Stimulated activated CD8-positive, alpha-beta memory T cell treated with anti-CD3 and anti-CD28 coated beads, Interleukin-4, amount 100 ng/mL, for 48 hours (primary cell): ENCODE measurements at regions not wholly inside any gene's neighbourhood (a gene's known extent, or its start where the extent isn't known, plus 50 kb on each side); places are given as distances from the start of the nearest gene placed in this dataset.
A peak's percentile ranks its signal among the peaks of the same experiment; 100 is the strongest.

Experiments used
- DNase-seq: peaks from one replicate; pipeline ENCODE4 v3.0.0-alpha.2; 2020

- DNase-seq = no peak
Measured at GRCh38 chr19:32189956-32190706, 155.3 kb upstream of the ZNF507 start.

DNA sequence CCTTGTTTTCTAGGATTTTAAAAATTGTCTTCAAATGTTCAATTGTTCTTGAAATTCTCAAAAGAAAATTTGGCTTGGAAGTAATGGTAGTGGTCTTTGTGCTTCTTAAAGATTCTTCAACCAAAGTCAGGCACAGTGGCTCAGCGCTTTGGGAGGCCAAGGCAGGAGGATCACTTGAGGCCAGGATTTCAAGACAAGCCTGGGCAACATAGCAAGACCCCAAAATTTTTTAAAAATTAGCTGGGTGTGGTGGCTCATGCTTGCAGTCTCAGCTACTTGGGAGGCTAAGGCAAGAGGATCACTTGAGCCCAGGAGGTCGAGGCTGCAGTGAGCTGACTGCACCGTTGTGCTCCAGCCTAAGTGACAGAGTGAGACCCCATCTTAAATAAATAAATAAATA, 153.5 kb upstream of the ZNF507 start:
- DNase-seq = no peak

DNA sequence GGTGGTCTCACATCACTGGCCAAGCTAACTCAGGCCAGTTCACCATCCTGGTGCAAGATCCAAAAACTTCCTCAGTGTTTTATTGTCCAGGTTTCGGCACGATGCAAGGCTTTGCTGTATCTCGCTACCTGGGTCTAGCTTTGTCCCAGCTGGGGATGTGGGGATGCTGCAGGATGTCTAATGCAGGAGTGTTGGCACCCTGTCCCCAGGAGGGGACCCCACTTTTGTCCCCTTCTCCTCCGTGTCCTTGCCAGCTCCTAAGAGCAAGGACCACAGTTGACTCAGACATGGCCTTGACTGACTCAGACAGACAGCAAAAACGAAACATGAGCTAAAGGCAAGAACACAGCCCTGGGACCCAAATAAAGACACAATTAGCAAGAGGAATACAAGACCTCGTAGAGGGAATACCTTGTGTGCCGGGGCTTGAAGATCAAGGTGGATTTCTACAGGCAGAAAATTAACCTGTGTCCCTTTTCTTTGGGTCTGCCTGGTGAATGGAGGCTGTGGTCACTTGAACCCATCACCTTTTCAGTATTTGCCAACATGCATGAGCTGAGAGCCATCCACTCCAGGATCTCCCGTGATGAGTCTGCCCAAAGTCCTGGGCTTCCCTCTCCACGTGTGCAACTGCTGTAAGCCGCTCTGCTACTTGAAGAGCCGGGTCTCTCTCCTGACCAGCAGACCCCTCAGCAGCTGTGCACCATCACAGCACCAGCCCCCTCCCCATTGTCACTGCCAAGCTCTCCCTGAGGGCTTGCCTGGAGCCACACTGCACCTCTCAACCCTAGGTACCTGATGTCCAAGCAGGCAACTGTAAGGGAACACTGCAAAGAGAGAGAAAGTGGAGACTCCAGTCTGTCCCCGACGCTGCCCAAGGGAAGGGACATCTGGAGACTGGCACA, 149.5 kb upstream of the ZNF507 start:
- no peak for DNase-seq

- DNase-seq = no peak
Measured at GRCh38 chr19:32196690-32197420, 148.6 kb upstream of the ZNF507 start.

GRCh38 chr19:32197896-32198882, 147.2 kb upstream of the ZNF507 start:
- DNase-seq = no peak

GRCh38 chr19:32199501-32200040, 145.8 kb upstream of the ZNF507 start:
- no peak for DNase-seq

DNA sequence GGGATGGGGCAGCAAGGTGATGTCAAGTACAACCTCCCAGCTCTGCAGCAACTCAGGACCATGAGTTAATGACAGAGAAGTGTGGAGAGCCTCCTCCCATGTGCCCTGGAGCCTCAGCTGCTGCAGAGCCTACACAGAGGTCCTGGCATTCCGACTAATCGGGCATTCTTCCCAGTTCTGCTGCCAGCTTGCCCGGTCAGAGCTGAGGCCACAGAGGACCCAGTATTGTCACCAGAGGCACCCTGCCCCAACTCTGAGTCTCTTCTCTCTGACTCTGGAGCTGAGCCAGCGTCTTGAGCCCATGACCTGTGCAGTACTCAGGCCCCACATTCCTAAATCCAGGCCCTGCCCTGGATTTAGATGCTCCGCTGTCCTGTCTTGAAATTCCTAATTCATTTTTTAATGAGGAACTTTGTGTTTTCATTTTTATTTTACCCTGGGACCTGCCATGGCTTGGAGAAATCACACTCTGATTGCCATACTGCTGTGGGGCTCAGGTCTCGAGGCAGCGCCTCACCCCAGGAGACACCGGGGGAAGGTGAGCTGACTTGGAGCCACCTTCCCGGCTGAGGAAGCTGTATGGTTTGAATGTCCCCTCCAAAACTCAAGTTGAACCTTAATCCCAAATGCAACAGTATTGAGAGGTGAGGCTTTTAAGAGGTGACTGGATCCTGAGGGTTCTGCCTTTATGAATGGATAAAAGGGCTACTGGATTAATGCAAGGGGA, 144.9 kb upstream of the ZNF507 start:
- DNase-seq = no peak

GRCh38 chr19:32201211-32201610, 144.2 kb upstream of the ZNF507 start:
- no peak for DNase-seq

GRCh38 chr19:32201636-32202051, 143.8 kb upstream of the ZNF507 start:
- peak; percentile 24 for DNase-seq

DNA sequence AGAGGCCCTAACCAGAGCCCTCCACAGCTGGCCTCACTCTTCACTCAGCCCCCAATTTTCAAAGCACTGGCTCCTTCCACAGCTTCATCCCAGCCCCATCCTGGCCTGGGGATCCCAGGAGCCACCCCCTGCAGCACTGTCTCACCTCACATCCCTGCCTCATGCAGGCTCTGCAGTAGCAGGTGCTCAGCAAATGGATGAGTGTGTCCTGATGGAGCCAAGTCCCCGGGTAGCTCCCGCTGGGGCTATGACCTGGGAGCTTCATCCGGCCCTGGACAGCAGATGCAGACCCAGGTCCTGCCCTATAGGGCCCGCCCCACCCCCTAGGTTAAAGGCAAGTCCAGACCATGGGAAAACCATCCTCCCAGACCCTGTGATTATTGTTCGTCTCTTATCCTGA, 143.2 kb upstream of the ZNF507 start:
- DNase-seq = no peak

- DNase-seq = no peak
Measured at GRCh38 chr19:32203161-32203560, 142.2 kb upstream of the ZNF507 start.

DNA sequence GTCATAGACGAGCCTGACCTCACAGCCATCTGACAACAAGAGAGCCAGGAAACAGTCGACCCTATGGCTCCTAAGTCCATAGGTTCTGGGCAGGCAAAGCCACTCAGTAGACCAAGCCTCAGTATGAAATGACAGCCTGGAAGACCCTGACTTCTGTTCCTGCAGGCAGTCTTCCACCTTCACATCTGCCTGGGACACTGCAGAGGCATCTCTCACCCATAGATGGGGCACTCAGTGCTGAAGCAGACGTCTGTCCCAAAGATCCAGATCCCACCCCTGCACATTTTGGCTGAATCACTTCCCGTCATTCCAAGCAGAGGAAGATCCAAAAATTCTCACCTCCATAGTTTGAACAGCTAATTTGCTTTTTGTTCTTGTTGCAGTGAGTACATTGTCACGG, 139.3 kb upstream of the ZNF507 start:
- DNase-seq = no peak

DNA sequence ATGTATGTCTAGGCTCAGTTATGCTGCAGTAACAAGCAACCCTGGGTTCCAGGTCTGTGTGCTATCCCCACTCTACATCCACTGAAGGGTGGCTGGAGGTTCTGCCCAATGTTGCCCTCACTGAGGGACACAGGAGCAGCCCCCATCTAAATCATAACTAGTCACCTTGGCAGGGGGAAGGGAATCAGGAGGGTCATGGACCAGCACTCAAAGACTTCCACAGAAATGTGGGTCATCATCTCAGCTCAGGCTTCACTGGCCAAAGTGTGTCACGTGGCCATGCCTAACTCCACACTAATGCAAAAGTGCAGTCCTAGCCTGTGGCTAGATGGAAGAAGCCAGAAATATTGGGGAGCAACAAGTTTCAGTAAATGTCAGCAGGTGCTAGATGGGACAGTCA, 137.3 kb upstream of the ZNF507 start:
- no peak for DNase-seq

GRCh38 chr19:32219392-32219791, 126.0 kb upstream of the ZNF507 start:
- no peak for DNase-seq

- DNase-seq = no peak
Measured at GRCh38 chr19:32219881-32220472, 125.4 kb upstream of the ZNF507 start.

GRCh38 chr19:32220951-32221350, 124.5 kb upstream of the ZNF507 start:
- DNase-seq = no peak

- DNase-seq = no peak
Measured at GRCh38 chr19:32222556-32222955, 122.9 kb upstream of the ZNF507 start.

DNA sequence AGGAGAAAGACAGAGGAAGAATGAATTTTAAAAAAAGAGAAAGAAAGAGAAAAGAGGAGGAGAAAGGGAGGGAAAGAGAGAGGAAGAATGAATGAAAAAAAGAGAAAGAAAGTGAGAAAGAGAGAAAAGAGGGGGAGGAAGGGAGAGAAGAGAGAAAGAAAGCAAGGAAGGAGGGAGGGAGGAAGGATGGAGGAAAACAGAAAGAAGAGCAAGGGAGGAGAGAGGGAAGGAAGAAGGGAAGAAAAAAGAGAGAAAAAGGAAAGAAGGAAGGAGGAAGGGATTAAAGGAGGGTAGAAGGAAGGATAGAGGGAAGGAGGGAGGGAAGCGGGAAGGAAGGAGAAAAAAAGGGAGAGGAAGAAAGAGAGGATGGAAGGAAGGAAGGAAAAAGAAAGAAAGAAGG, 122.3 kb upstream of the ZNF507 start:
- no peak for DNase-seq

DNA sequence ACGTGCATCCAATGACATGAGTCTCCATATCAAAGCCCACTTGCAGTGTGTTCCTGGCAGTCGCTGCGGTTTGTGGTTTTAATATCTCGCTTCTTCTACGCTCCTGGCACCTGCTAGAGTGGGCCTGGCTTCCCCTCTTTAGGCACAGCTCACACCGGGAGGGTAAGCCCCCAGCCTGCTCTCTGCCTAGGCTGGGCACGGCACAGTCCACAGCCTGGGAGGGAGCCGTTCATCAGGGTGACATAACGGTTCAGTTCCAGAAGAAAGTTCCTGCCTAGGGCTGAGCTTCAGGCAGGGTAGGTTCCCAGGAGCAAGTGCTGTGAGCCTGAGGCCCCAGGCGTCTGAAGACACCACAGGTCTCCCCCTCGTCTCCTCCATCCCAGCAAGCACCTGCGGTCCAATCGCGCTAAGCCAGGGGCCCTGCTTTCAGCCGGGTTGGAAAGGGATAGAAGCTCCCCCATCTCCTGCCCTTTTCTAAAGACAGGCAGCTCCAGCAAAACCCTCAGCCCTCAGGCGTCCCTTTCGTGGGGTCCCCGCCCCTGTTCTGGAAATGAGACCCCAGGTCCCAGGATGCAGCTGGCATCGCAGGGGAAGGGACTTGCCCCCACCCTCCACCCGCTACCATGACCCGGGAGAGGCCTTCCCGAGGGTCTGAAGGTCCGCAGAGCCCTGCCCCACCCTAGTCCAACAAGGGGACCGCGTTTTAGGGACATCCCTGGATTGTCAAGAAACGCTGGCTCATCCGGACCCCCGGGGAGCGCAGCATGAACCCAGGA, 121.6 kb upstream of the ZNF507 start:
- peak; percentile 36 for DNase-seq
